ENCODE measurements at regions not wholly inside any gene's neighbourhood (a gene's known extent, or its start where the extent isn't known, plus 50 kb on each side); places are given as distances from the start of the nearest gene placed in this dataset.

GRCh38 chr6:50102676-50103075, 52.9 kb upstream of the DEFB112 start:
- peak; percentile 52 for DNase-seq (ENCODE audit: low read depth)

GRCh38 chr6:50110587-50110986, 60.9 kb upstream of the DEFB112 start:
- DNase-seq (ENCODE audit: low read depth) = no peak

GRCh38 chr6:50112981-50113857, 63.5 kb upstream of the DEFB112 start:
- no peak for DNase-seq (ENCODE audit: low read depth)

GRCh38 chr6:50116390-50116789, 66.7 kb upstream of the DEFB112 start:
- DNase-seq (ENCODE audit: low read depth) = no peak

GRCh38 chr6:50116797-50117542, 67.2 kb upstream of the DEFB112 start:
- no peak for DNase-seq (ENCODE audit: low read depth)

- DNase-seq (ENCODE audit: low read depth) = peak; percentile 10
Measured at GRCh38 chr6:50120300-50120699, 70.6 kb upstream of the DEFB112 start.

GRCh38 chr6:50123688-50124087, 74.0 kb upstream of the DEFB112 start:
- DNase-seq (ENCODE audit: low read depth) = no peak

- DNase-seq (ENCODE audit: low read depth) = no peak
Measured at GRCh38 chr6:50124572-50124971, 74.8 kb upstream of the DEFB112 start.

GRCh38 chr6:50128420-50129005, 78.8 kb upstream of the DEFB112 start:
- DNase-seq (ENCODE audit: low read depth) = peak; percentile 17

- no peak for DNase-seq (ENCODE audit: low read depth)
Measured at GRCh38 chr6:50135968-50136367, 86.2 kb upstream of the DEFB112 start.

- DNase-seq (ENCODE audit: low read depth) = no peak
Measured at GRCh38 chr6:50141100-50141499, 91.4 kb upstream of the DEFB112 start.

- DNase-seq (ENCODE audit: low read depth) = peak; percentile 25
Measured at GRCh38 chr6:50143011-50143719, 93.4 kb upstream of the DEFB112 start.

GRCh38 chr6:50145125-50145524, 95.4 kb upstream of the DEFB112 start:
- peak; percentile 6 for DNase-seq (ENCODE audit: low read depth)

GRCh38 chr6:50147371-50147770, 97.6 kb upstream of the DEFB112 start:
- DNase-seq (ENCODE audit: low read depth) = peak; percentile 4

- no peak for DNase-seq (ENCODE audit: low read depth)
Measured at GRCh38 chr6:50180646-50181045, 130.9 kb upstream of the DEFB112 start.

GRCh38 chr6:50185006-50185405, 135.3 kb upstream of the DEFB112 start:
- DNase-seq (ENCODE audit: low read depth) = no peak

- no peak for DNase-seq (ENCODE audit: low read depth)
Measured at GRCh38 chr6:50187351-50187921, 137.7 kb upstream of the DEFB112 start.

- no peak for DNase-seq (ENCODE audit: low read depth)
Measured at GRCh38 chr6:50198245-50198644, 148.5 kb upstream of the DEFB112 start.

- DNase-seq (ENCODE audit: low read depth) = no peak
Measured at GRCh38 chr6:50202766-50203165, 153.0 kb upstream of the DEFB112 start.

GRCh38 chr6:50211582-50211981, 161.9 kb upstream of the DEFB112 start:
- DNase-seq (ENCODE audit: low read depth) = no peak

- DNase-seq (ENCODE audit: low read depth) = no peak
Measured at GRCh38 chr6:50213146-50213545, 163.4 kb upstream of the DEFB112 start.

GRCh38 chr6:50214937-50215336, 165.2 kb upstream of the DEFB112 start:
- no peak for DNase-seq (ENCODE audit: low read depth)

All from M059J (cell line).